ENCODE measurements at regions not wholly inside any gene's neighbourhood (a gene's known extent, or its start where the extent isn't known, plus 50 kb on each side); places are given as distances from the start of the nearest gene placed in this dataset.

- intact Hi-C loops (cut with DNase I), result no loop called here
- Histone ChIP-seq H3K9me3 (ENCODE audit: control insufficient read depth, low read length) (no peaks in the 10 kb centered on the region), H3K27ac (ENCODE audit: low read depth in 1 of 2, low read length in 2 of 2) (no peak overlapping the region), H3K36me3 (ENCODE audit: control insufficient read depth in 1 of 2, insufficient read depth in 2 of 2, low read length in 1 of 2) (no peaks in the 10 kb centered on the region), H3K27me3 (ENCODE audit: control insufficient read depth in 1 of 2, insufficient read depth in 2 of 2, low read length in 1 of 2) (no peaks in the 10 kb centered on the region), H3K4me3 (ENCODE audit: low read length in 2 of 2) (no peak overlapping the region), H3K4me1 (ENCODE audit: control insufficient read depth in 1 of 2, insufficient read depth in 2 of 2, low read length in 2 of 2) (no peaks in the 10 kb centered on the region)
- DNase-seq (no peak), ATAC-seq (ENCODE audit: low FRiP score) (no peak)
- 9 to 13% methylated on average over 1 of the region's 1 CpG for WGBS, 2 donors
These were observed 71.7 kb downstream of the ARL4A start for GRCh38 chr7:12759151-12759550.

GRCh38 chr7:12761111-12761510 is 73.7 kb downstream of the ARL4A start:
- ATAC-seq (ENCODE audit: low FRiP score) (no peak), DNase-seq (no peak)
- Histone ChIP-seq H3K27ac (ENCODE audit: low read depth in 1 of 2, low read length in 2 of 2) (no peak overlapping the region), H3K27me3 (ENCODE audit: control insufficient read depth in 1 of 2, insufficient read depth in 2 of 2, low read length in 1 of 2) (no peaks in the 10 kb centered on the region), H3K4me3 (ENCODE audit: low read length in 2 of 2) (no peak overlapping the region), H3K9me3 (ENCODE audit: control insufficient read depth, low read length) (no peaks in the 10 kb centered on the region), H3K36me3 (ENCODE audit: control insufficient read depth in 1 of 2, insufficient read depth in 2 of 2, low read length in 1 of 2) (no peaks in the 10 kb centered on the region), H3K4me1 (ENCODE audit: control insufficient read depth in 1 of 2, insufficient read depth in 2 of 2, low read length in 2 of 2) (no peaks in the 10 kb centered on the region)
- intact Hi-C loops (cut with DNase I), result no loop called here
- WGBS, 2 donors, result 93 to 95% methylated on average over 4 of the region's 4 CpGs

GRCh38 chr7:12761691-12762090 is 74.3 kb downstream of the ARL4A start:
- intact Hi-C loops (cut with DNase I), result no loop called here
- H3K27ac ChIP-seq (ENCODE audit: low read depth in 1 of 2, low read length in 2 of 2), result no peak overlapping the region
- H3K27me3 ChIP-seq (ENCODE audit: control insufficient read depth in 1 of 2, insufficient read depth in 2 of 2, low read length in 1 of 2), result no peaks in the 10 kb centered on the region
- no peaks in the 10 kb centered on the region for H3K9me3 ChIP-seq (ENCODE audit: control insufficient read depth, low read length)
- H3K4me3 ChIP-seq (ENCODE audit: low read length in 2 of 2), result no peak overlapping the region
- ATAC-seq (ENCODE audit: low FRiP score), result no peak
- WGBS, 2 donors, result 88 to 91% methylated on average over 4 of the region's 4 CpGs
- no peaks in the 10 kb centered on the region for H3K4me1 ChIP-seq (ENCODE audit: control insufficient read depth in 1 of 2, insufficient read depth in 2 of 2, low read length in 2 of 2)
- H3K36me3 ChIP-seq (ENCODE audit: control insufficient read depth in 1 of 2, insufficient read depth in 2 of 2, low read length in 1 of 2), result no peaks in the 10 kb centered on the region
- no peak for DNase-seq

- 93% methylated on average over 2 of the region's 2 CpGs for WGBS, 2 donors
- no peaks in the 10 kb centered on the region for H3K9me3 ChIP-seq (ENCODE audit: control insufficient read depth, low read length)
- DNase-seq, result no peak
- H3K4me3 ChIP-seq (ENCODE audit: low read length in 2 of 2), result no peak overlapping the region
- H3K27me3 ChIP-seq (ENCODE audit: control insufficient read depth in 1 of 2, insufficient read depth in 2 of 2, low read length in 1 of 2), result no peaks in the 10 kb centered on the region
- no peaks in the 10 kb centered on the region for H3K36me3 ChIP-seq (ENCODE audit: control insufficient read depth in 1 of 2, insufficient read depth in 2 of 2, low read length in 1 of 2)
- intact Hi-C loops (cut with DNase I), result no loop called here
- no peak overlapping the region for H3K27ac ChIP-seq (ENCODE audit: low read depth in 1 of 2, low read length in 2 of 2)
- ATAC-seq (ENCODE audit: low FRiP score), result no peak
- no peaks in the 10 kb centered on the region for H3K4me1 ChIP-seq (ENCODE audit: control insufficient read depth in 1 of 2, insufficient read depth in 2 of 2, low read length in 2 of 2)
These were observed 77.0 kb downstream of the ARL4A start for GRCh38 chr7:12764458-12764891.

DNA sequence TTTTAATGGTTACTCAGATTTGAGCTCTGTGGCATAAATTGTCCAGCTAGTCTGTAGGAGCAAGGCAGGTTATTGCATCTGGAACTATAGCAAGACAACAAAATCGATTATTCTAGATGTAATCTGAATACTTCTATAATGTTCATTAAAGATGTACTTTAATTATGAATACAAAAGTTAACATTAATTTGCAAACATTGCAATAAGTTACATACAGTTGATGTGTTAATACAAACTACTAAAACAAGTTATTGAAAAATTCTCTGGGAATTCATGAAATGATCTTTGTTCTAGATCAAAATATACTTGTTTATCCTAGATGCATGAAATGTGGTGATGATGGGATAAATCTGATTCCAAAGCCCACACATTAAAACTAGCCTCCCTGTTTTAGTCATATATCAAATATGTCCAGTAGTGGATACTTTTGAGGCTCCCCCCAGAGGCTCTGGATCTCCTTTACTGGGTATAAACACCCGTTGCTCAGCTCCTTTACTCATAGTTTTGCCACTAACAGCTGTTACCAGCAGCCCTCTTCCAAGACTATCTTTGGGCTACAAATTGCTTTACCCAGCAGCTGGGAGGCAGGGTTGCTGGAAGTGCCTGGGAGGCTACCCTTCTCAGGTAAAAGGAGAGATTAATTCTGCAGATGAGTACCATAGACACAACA is 78.1 kb downstream of the ARL4A start:
- H3K4me1 ChIP-seq (ENCODE audit: control insufficient read depth in 1 of 2, insufficient read depth in 2 of 2, low read length in 2 of 2), result no peaks in the 10 kb centered on the region
- H3K27me3 ChIP-seq (ENCODE audit: control insufficient read depth in 1 of 2, insufficient read depth in 2 of 2, low read length in 1 of 2), result no peaks in the 10 kb centered on the region
- no peaks in the 10 kb centered on the region for H3K9me3 ChIP-seq (ENCODE audit: control insufficient read depth, low read length)
- WGBS, 2 donors, result 74 to 77% methylated on average over 2 of the region's 2 CpGs
- H3K36me3 ChIP-seq (ENCODE audit: control insufficient read depth in 1 of 2, insufficient read depth in 2 of 2, low read length in 1 of 2), result no peaks in the 10 kb centered on the region
- DNase-seq, result no peak
- H3K4me3 ChIP-seq (ENCODE audit: low read length in 2 of 2), result no peak overlapping the region
- H3K27ac ChIP-seq (ENCODE audit: low read depth in 1 of 2, low read length in 2 of 2), result no peak overlapping the region
- no peak for ATAC-seq (ENCODE audit: low FRiP score)
- intact Hi-C loops (cut with DNase I), result no loop called here

GRCh38 chr7:12766416-12766815 is 79.0 kb downstream of the ARL4A start:
- ATAC-seq (ENCODE audit: low FRiP score) (no peak), DNase-seq (no peak)
- intact Hi-C loops (cut with DNase I), result no loop called here
- Histone ChIP-seq H3K4me3 (ENCODE audit: low read length in 2 of 2) (no peak overlapping the region), H3K27ac (ENCODE audit: low read depth in 1 of 2, low read length in 2 of 2) (no peak overlapping the region), H3K9me3 (ENCODE audit: control insufficient read depth, low read length) (no peaks in the 10 kb centered on the region), H3K4me1 (ENCODE audit: control insufficient read depth in 1 of 2, insufficient read depth in 2 of 2, low read length in 2 of 2) (no peaks in the 10 kb centered on the region), H3K27me3 (ENCODE audit: control insufficient read depth in 1 of 2, insufficient read depth in 2 of 2, low read length in 1 of 2) (no peaks in the 10 kb centered on the region), H3K36me3 (ENCODE audit: control insufficient read depth in 1 of 2, insufficient read depth in 2 of 2, low read length in 1 of 2) (no peaks in the 10 kb centered on the region)

DNA sequence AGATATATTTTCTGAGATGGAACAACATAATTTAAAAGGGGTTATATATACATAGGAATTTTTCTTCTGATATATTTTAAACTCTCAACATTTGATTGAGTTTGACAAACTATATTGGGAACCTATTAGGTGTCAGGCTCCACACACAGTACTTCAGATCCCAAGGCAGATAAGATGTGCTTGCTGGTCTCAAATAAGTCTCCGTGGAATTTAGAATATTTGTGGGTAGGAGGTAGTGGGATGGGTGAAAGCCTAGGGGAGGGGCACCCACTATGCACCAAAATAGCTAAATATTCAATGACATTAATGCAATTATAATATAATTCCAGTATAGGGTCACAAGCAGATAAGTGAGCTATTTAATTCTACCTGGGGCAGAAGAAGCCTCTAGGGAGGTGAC is 81.5 kb downstream of the ARL4A start:
- no peak for ATAC-seq (ENCODE audit: low FRiP score)
- Histone ChIP-seq H3K27me3 (ENCODE audit: control insufficient read depth in 1 of 2, insufficient read depth in 2 of 2, low read length in 1 of 2) (no peaks in the 10 kb centered on the region), H3K4me1 (ENCODE audit: control insufficient read depth in 1 of 2, insufficient read depth in 2 of 2, low read length in 2 of 2) (no peaks in the 10 kb centered on the region), H3K36me3 (ENCODE audit: control insufficient read depth in 1 of 2, insufficient read depth in 2 of 2, low read length in 1 of 2) (no peaks in the 10 kb centered on the region), H3K4me3 (ENCODE audit: low read length in 2 of 2) (no peak overlapping the region), H3K27ac (ENCODE audit: low read depth in 1 of 2, low read length in 2 of 2) (no peak overlapping the region), H3K9me3 (ENCODE audit: control insufficient read depth, low read length) (no peaks in the 10 kb centered on the region)
- DNase-seq, result no peak
- 61 to 74% methylated on average over 1 of the region's 1 CpG for WGBS, 2 donors
- intact Hi-C loops (cut with DNase I), result no loop called here

DNA sequence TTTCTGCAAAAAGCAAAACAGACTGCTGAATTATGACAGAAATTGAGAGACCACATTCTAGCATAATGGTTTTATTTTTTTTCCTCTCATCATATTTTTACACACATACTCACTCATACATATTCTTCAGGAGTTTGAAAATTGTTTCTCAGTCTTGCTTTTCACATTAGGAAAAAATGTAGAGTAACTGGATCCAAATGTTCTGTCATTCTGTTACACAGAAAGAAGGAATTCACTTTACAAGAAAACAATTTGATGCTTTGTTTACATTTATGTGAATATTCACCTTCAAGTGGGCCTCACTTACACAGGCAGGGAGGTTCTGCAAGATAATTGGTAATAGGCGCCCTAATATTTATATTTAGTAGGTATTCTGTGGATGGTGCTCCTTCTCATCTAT is 82.0 kb downstream of the ARL4A start:
- no peaks in the 10 kb centered on the region for H3K4me1 ChIP-seq (ENCODE audit: control insufficient read depth in 1 of 2, insufficient read depth in 2 of 2, low read length in 2 of 2)
- no peaks in the 10 kb centered on the region for H3K36me3 ChIP-seq (ENCODE audit: control insufficient read depth in 1 of 2, insufficient read depth in 2 of 2, low read length in 1 of 2)
- H3K27me3 ChIP-seq (ENCODE audit: control insufficient read depth in 1 of 2, insufficient read depth in 2 of 2, low read length in 1 of 2), result no peaks in the 10 kb centered on the region
- intact Hi-C loops (cut with DNase I), result no loop called here
- WGBS, 2 donors, result 96 to 98% methylated on average over 1 of the region's 1 CpG
- ATAC-seq (ENCODE audit: low FRiP score), result no peak
- H3K4me3 ChIP-seq (ENCODE audit: low read length in 2 of 2), result no peak overlapping the region
- no peaks in the 10 kb centered on the region for H3K9me3 ChIP-seq (ENCODE audit: control insufficient read depth, low read length)
- H3K27ac ChIP-seq (ENCODE audit: low read depth in 1 of 2, low read length in 2 of 2), result no peak overlapping the region
- no peak for DNase-seq

GRCh38 chr7:12770227-12770975 is 83.0 kb downstream of the ARL4A start:
- H3K4me3 ChIP-seq (ENCODE audit: low read length in 2 of 2), result no peak overlapping the region
- H3K9me3 ChIP-seq (ENCODE audit: control insufficient read depth, low read length), result no peaks in the 10 kb centered on the region
- ATAC-seq (ENCODE audit: low FRiP score), result no peak
- H3K27ac ChIP-seq (ENCODE audit: low read depth in 1 of 2, low read length in 2 of 2), result no peak overlapping the region
- no peaks in the 10 kb centered on the region for H3K27me3 ChIP-seq (ENCODE audit: control insufficient read depth in 1 of 2, insufficient read depth in 2 of 2, low read length in 1 of 2)
- intact Hi-C loops (cut with DNase I), result no loop called here
- no peaks in the 10 kb centered on the region for H3K4me1 ChIP-seq (ENCODE audit: control insufficient read depth in 1 of 2, insufficient read depth in 2 of 2, low read length in 2 of 2)
- no peak for DNase-seq
- WGBS, 2 donors, result 31 to 33% methylated on average over 3 of the region's 3 CpGs
- H3K36me3 ChIP-seq (ENCODE audit: control insufficient read depth in 1 of 2, insufficient read depth in 2 of 2, low read length in 1 of 2), result no peaks in the 10 kb centered on the region
